HT1080 (cell line): ENCODE measurements at regions not wholly inside any gene's neighbourhood (a gene's known extent, or its start where the extent isn't known, plus 50 kb on each side); places are given as distances from the start of the nearest gene placed in this dataset.

Experiments
- DNase-seq: peaks from one replicate; pipeline ENCODE4 v3.0.0-alpha.2; 2015; ENCODE audit warnings: low read depth

DNA sequence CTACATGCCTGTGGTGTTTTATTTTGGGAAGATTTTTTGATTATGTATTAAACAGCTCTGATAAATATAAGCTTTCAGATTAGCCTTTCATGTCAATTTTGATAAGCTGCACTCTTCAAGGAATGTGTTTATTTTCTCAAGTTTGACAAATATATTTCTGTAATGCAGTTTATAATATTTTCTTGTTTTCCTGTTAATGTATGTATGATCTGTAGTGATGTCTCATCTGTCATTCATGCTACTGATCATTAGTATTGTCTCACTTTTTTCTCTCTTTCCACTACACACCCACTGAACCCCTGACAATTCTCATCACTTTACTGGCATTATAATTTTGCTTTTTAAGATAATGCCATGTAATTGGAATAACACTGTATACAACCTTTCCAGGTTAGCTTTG is 100.9 kb downstream of the TMEM18 start:
- no peak for DNase-seq

- no peak for DNase-seq
Observed at GRCh38 chr2:575727-576236, 101.4 kb downstream of the TMEM18 start.

- no peak for DNase-seq
Observed at GRCh38 chr2:575030-575726, 102.0 kb downstream of the TMEM18 start.

- DNase-seq: no peak
Observed at GRCh38 chr2:573805-574392, 103.3 kb downstream of the TMEM18 start.

DNA sequence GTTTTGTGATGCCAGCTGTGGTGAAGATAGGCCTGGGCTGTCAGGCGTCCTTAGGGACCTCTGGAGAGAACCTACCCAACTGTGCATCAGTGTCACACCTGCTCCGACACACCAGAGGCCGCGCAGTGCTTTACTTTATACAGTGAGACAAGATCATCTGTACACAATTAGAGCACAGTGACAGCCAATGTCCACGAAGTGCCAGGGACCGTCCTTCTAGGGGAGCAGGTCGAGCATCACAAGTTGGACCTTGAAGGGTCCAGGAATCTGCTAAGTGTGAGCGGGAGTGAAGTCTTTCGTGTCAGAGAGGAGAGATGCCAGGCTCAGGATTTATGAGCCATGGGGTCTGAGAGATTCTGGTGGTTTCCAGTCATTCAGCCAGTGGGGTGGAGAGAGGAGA is 104.2 kb downstream of the TMEM18 start:
- DNase-seq: no peak

GRCh38 chr2:569681-570080 is 107.5 kb downstream of the TMEM18 start:
- DNase-seq: no peak

GRCh38 chr2:568639-569235 is 108.5 kb downstream of the TMEM18 start:
- no peak for DNase-seq

- peak; percentile 71 for DNase-seq
Observed at GRCh38 chr2:567865-568638, 109.2 kb downstream of the TMEM18 start.

DNA sequence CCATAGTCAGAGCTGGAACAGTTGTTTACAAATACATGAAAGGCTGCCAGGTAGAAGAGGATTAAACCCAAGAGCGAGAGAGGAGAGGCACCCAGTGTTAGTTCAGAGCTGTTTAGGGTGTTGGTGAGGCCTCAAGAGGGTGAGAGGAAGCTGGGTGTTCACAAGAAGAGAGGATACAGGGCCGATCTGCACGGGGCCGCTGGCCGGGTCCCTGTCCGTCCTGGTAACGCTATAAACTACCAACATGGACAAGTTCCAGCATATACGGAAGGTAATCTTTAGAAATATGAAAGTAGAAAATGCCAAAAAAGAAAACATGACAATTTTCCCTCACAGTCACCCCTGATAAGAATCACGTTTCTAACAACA is 109.7 kb downstream of the TMEM18 start:
- DNase-seq: no peak

DNA sequence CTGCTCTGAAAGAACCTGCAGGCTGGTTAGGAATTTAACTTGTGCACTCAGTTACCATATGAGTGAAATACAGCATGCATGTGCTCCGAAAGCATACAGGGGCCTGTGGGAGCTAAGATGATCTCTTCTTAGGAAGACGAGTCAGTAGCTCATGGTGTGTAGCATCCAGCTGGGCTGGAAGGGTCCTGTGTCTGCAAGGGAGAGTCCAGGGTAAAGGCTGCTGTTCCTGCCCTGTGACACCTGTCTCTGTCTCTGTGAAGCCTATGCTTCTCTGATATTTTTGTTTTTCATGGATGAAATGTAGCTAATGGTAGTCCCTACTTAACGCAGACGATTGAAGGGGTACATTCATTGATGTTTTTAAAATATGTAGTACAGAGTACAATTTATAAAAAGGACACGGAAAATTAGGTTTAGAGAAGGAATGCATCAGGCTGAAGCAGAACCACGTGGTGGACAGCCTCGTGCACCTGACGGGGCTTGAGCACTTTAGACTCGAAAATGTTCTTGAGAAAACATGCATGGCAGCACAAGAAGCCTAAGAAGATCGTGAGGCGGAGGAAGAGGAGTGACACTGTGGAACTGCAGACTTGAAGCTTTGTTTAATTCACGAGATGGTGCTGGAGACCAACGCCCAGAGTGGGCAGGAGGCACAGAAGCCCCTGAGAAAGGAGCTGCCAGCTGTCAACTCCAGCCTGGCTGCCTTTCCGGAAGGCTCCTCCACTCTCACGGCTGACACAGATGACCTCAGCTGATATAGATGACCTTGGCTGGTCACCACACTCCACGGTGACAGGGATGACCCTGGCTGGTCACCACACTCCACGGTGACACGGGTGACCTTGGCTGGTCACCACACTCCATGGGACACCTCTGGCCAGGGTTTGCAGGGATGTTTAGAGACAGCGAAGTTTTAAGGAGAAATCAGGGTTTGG is 110.6 kb downstream of the TMEM18 start:
- no peak for DNase-seq

- DNase-seq: no peak
Observed at GRCh38 chr2:564471-565181, 112.6 kb downstream of the TMEM18 start.

DNA sequence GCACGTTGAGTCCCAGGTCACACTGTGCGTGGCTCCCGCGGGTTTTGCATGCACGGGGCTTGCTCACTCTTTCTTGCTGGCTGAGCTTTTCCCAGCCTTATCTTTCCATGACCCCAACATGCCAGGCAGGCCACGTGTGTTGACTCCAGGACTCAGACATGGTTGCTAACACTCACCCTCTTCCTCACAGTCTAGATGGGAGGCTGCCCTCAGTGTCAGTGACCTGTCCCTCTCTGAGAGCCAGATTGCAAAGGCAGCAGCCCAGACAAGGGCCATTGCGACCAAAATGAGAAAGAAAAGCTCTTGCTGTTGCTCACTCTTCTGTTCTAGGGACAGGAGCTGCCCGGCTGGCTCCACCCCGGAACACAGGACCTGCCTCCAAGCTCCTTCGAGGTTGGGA is 113.7 kb downstream of the TMEM18 start:
- no peak for DNase-seq

DNA sequence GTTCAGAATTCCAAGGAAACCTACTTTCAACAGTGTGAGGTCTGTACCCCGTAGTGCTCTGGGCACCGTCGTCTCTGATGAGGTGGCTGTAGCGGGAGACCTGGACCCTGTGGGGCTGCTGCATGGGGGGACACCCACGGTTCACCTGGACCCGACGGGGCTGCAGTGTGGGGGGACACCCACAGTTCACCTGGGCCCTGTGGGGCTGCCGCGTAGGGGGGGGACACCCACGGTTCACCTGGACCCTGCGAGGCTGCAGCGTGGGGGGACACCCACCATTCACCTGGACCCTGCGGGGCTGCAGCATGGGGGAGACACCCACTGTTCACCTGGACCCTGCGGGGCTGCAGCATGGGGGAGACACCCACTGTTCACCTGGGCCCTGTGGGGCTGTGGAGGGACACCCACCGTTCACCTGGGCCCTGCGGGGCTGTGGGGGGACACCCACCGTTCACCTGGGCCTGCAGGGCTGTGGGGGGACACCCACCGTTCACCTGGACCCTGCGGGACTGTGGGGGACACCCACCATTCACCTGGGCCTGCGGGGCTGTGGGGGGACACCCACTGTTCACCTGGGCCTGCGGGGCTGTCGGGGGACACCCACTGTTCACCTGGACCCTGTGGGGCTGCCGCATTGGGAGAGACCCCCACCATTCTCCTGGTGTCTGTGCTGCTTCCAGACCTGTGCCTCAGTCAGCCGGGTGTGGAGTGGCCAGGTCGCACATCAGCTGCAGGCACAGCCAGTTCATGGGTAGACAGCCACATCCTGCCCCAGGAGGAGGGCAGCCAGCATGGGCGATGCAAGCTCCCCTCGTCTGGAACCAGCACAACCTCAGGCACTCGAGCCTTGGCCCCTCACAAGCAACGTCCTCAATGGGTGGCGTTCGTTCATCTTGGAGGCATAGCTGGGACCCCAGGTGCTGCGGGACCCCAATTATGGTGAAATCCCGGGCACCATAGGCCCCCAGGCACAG is 114.5 kb downstream of the TMEM18 start:
- no peak for DNase-seq

DNA sequence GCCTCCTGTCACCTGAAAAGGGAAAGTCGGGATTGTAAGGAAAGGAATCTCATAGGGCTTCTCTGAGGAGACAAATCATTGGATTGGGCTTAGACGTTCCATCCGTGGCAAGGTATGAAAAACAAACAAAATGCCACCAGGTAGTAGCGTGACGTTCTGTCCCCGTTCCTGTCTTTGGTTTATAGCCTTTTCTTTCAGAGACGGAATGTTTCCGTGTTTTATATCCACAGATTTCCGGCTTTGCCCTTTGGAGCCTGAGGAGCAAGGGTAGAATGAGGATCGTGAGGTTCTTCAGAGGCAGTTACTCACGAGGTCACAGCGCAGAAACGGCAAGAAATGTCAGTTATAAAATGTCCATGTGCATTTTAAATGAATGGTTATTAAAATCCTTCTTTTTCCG is 118.3 kb downstream of the TMEM18 start:
- DNase-seq: no peak

DNA sequence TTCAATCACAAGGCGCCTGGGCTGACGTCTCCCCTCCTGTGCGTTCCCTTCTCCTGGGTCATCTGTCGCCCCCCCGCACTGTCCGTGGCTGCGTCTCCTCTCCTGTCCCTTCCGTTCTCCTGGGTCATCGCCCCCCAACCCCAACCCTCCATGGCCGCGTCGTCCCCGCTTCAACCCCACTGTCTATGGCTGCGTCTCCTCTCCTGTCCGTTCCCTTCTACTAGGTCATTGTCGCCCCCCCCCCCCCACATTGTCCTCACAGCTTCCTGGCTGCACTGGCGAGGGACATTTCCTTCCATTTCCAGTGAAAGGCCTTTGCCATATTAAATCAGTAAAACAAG is 118.9 kb downstream of the TMEM18 start:
- no peak for DNase-seq

GRCh38 chr2:557635-558301 is 119.4 kb downstream of the TMEM18 start:
- DNase-seq: no peak

GRCh38 chr2:556485-556884 is 120.7 kb downstream of the TMEM18 start:
- DNase-seq: no peak

- DNase-seq: no peak
Observed at GRCh38 chr2:555164-555922, 121.9 kb downstream of the TMEM18 start.
